WTC11 (cell line): ENCODE measurements at regions not wholly inside any gene's neighbourhood (a gene's known extent, or its start where the extent isn't known, plus 50 kb on each side); places are given as distances from the start of the nearest gene placed in this dataset.

Source experiments
- ATAC-seq: fragments of 200-7000 bp; cut with Tn5 transposase; 2 replicates; pipeline ENCODE4 v1.10.0; 2021; ENCODE audit warnings: mild to moderate bottlenecking, moderate library complexity
- CTCF ChIA-PET: fragments of 300-600 bp; sonication (Branson Sonifier 250); formaldehyde crosslinking; loops from one replicate; lab custom pipeline; 2021; ENCODE audit warnings: antibody characterized with exemption; lab: Charles Lee
- POLR2A ChIA-PET: fragments of 350-600 bp; sonication (Branson Sonifier 250); formaldehyde crosslinking; loops from one replicate; lab custom pipeline; 2021; ENCODE audit warnings: antibody characterized with exemption; lab: Charles Lee
- DNase-seq: peaks from one replicate; pipeline ENCODE4 v3.0.0; 2021; ENCODE audit warnings: low spot score
- H3K27ac Mint-ChIP-seq: 2 replicates; pipeline ENCODE4 v1.8.0; 2021; ENCODE audit warnings: mixed read lengths
- H3K27me3 Mint-ChIP-seq: 2 replicates; pipeline ENCODE4 v1.8.0; 2021; ENCODE audit warnings: low read depth, mild to moderate bottlenecking, moderate library complexity, mixed read lengths
- H3K36me3 Mint-ChIP-seq: 2 replicates; pipeline ENCODE4 v1.8.0; 2021; ENCODE audit warnings: mixed read lengths
- H3K4me1 Mint-ChIP-seq: 2 replicates; pipeline ENCODE4 v1.8.0; 2022; ENCODE audit warnings: mixed read lengths
- H3K4me3 Mint-ChIP-seq: 2 replicates; pipeline ENCODE4 v1.8.0; 2021; ENCODE audit warnings: mild to moderate bottlenecking, moderate library complexity, mixed read lengths
- H3K9me3 Mint-ChIP-seq: 2 replicates; pipeline ENCODE4 v1.8.0; 2021; ENCODE audit warnings: mixed read lengths
- AFF4 ChIP-seq: sonication (generic); formaldehyde crosslinking; IDR thresholded peaks from 2 replicates; pipeline ENCODE4 v1.8.1; 2023; ENCODE audit warnings: mild to moderate bottlenecking, missing genetic modification reagents, borderline replicate concordance
- ATF3 ChIP-seq: sonication (generic); formaldehyde crosslinking; conservative IDR thresholded peaks from 2 replicates; pipeline ENCODE4 v1.8.1; 2022; ENCODE audit warnings: mild to moderate bottlenecking, missing genetic modification reagents
- CDX4 ChIP-seq: fragments of 250-450 bp; sonication (Bioruptor Pico); IDR thresholded peaks from 2 replicates; pipeline ENCODE4 v1.9.0; 2021; ENCODE audit warnings: moderate library complexity, mild to moderate bottlenecking, inconsistent platforms, borderline replicate concordance
- ELF4 ChIP-seq: sonication (generic); formaldehyde crosslinking; IDR thresholded peaks from 2 replicates; pipeline ENCODE4 v1.8.1; 2022; ENCODE audit warnings: low read depth, mild to moderate bottlenecking, moderate library complexity, missing genetic modification reagents
- ESRRA ChIP-seq: sonication (generic); formaldehyde crosslinking; IDR thresholded peaks from 2 replicates; pipeline ENCODE4 v1.8.1; 2022; ENCODE audit warnings: mild to moderate bottlenecking, missing genetic modification reagents, borderline replicate concordance
- GTF2I ChIP-seq: fragments of 250-450 bp; sonication (Bioruptor Pico); conservative IDR thresholded peaks from 2 replicates; pipeline ENCODE4 v1.4.0; 2021; ENCODE audit warnings: mild to moderate bottlenecking
- HMGA2 ChIP-seq: fragments of 250-450 bp; sonication (Bioruptor Pico); IDR thresholded peaks from 2 replicates; pipeline ENCODE4 v1.4.0; 2021; ENCODE audit warnings: mild to moderate bottlenecking, moderate library complexity
- JUN ChIP-seq: sonication (generic); formaldehyde crosslinking; IDR thresholded peaks from 2 replicates; pipeline ENCODE4 v1.8.0; 2023; ENCODE audit warnings: mild to moderate bottlenecking, missing genetic modification reagents
- NR1H2 ChIP-seq: sonication (generic); formaldehyde crosslinking; IDR thresholded peaks from 2 replicates; pipeline ENCODE4 v1.9.0; 2021; ENCODE audit warnings: mild to moderate bottlenecking, moderate library complexity, missing genetic modification reagents
- PREB ChIP-seq: sonication (generic); formaldehyde crosslinking; IDR thresholded peaks from 2 replicates; pipeline ENCODE4 v1.8.1; 2022; ENCODE audit warnings: mild to moderate bottlenecking, missing genetic modification reagents, moderate library complexity, borderline replicate concordance
- RORB ChIP-seq: fragments of 250-450 bp; sonication (Bioruptor Pico); IDR thresholded peaks from 2 replicates; pipeline ENCODE4 v1.9.0; 2021; ENCODE audit warnings: mild to moderate bottlenecking
- SMAD3 ChIP-seq: sonication (generic); formaldehyde crosslinking; IDR thresholded peaks from 2 replicates; pipeline ENCODE4 v1.8.0; 2022; ENCODE audit warnings: missing genetic modification reagents, mild to moderate bottlenecking, borderline replicate concordance
- ZNF121 ChIP-seq: sonication (generic); formaldehyde crosslinking; IDR thresholded peaks from 2 replicates; pipeline ENCODE4 v1.8.0; 2023; ENCODE audit warnings: missing genetic modification reagents
- ZNF232 ChIP-seq: sonication (generic); formaldehyde crosslinking; IDR thresholded peaks from 2 replicates; pipeline ENCODE4 v1.8.0; 2022; ENCODE audit warnings: mild to moderate bottlenecking, missing genetic modification reagents
- ZNF281 ChIP-seq: sonication (generic); formaldehyde crosslinking; IDR thresholded peaks from 2 replicates; pipeline ENCODE4 v1.8.0; 2023; ENCODE audit warnings: mild to moderate bottlenecking, missing genetic modification reagents
- ZNF416 ChIP-seq: fragments of 250-450 bp; sonication (Bioruptor Pico); IDR thresholded peaks from 2 replicates; pipeline ENCODE4 v1.9.0; 2021; ENCODE audit warnings: mild to moderate bottlenecking, inconsistent platforms
- ZNF532 ChIP-seq: fragments of 250-450 bp; sonication (Bioruptor Pico); IDR thresholded peaks from 2 replicates; pipeline ENCODE4 v1.9.0; 2021; ENCODE audit warnings: mild to moderate bottlenecking, borderline replicate concordance
- TF ChIP-seq, protein P1 (sequence below): sonication (generic); formaldehyde crosslinking; IDR thresholded peaks from 2 replicates; pipeline ENCODE4 v1.8.0; 2022; ENCODE audit warnings: mild to moderate bottlenecking, missing genetic modification reagents

DNA sequence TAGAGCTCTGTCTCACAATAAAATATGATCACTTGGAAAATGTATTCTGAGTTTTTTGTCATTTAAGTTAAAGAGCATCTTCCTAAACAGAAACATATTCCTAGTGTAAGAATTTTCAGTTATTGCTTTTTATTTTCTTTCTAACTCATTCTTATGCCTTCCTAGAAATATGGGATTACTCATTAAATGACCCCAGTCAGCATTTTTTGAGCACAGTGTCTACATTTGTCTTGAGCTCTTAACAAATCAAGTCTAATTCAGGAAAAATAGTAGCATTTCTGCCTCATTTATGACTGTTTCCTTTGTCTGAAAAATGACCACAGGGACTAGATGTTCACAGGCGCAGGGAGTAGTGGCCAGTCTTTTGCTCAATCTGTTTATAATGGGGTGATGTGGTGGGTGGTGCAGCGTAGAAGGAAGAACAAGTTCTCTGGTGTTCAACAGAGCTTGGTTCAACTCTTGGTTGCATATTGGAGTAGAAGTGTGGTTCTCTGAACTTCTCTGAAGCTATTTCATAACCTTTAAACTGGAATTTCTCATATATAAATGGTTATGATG lies 267.1 kb downstream of the CYRIA start (continued):
- TF ChIP-seq AFF4 (no peak), ZNF232 (CRISPR knock-in tag) (no peak), ELF4 (CRISPR knock-in tag) (no peak), PREB (CRISPR knock-in tag) (no peak), ATF3 (CRISPR knock-in tag) (no peak), ESRRA (CRISPR knock-in tag) (no peak), HMGA2 (CRISPR knock-in tag) (no peak), RORB (CRISPR knock-in tag) (no peak), ZNF281 (no peak)

- H3K36me3 Mint-ChIP-seq = no peaks in the 10 kb centered on the region
- no peak overlapping the region for H3K4me3 Mint-ChIP-seq
- ATAC-seq (no peak), DNase-seq (no peak)
- H3K4me1 Mint-ChIP-seq = no peaks in the 10 kb centered on the region
- H3K27ac Mint-ChIP-seq = no peak overlapping the region
- POLR2A ChIA-PET = no interaction called here
- H3K9me3 Mint-ChIP-seq = no peaks in the 10 kb centered on the region
- H3K27me3 Mint-ChIP-seq = no peaks in the 10 kb centered on the region
- CTCF ChIA-PET = no interaction called here
- no peak for TF ChIP-seq NR1H2 (CRISPR knock-in tag)
- no peak for TF ChIP-seq SMAD3 (CRISPR knock-in tag)
- no peak for TF ChIP-seq ZNF532 (CRISPR knock-in tag)
- TF ChIP-seq, protein P1, sequence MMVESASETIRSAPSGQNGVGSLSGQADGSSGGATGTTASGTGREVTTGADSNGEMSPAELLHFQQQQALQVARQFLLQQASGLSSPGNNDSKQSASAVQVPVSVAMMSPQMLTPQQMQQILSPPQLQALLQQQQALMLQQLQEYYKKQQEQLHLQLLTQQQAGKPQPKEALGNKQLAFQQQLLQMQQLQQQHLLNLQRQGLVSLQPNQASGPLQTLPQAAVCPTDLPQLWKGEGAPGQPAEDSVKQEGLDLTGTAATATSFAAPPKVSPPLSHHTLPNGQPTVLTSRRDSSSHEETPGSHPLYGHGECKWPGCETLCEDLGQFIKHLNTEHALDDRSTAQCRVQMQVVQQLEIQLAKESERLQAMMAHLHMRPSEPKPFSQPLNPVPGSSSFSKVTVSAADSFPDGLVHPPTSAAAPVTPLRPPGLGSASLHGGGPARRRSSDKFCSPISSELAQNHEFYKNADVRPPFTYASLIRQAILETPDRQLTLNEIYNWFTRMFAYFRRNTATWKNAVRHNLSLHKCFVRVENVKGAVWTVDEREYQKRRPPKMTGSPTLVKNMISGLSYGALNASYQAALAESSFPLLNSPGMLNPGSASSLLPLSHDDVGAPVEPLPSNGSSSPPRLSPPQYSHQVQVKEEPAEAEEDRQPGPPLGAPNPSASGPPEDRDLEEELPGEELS (CRISPR knock-in tag) = no peak
- no peak for TF ChIP-seq JUN
- TF ChIP-seq ZNF121 (CRISPR knock-in tag) = no peak
- TF ChIP-seq CDX4 (CRISPR knock-in tag) = no peak
- TF ChIP-seq ZNF416 = no peak
- TF ChIP-seq GTF2I = no peak
These were observed 267.8 kb downstream of the CYRIA start for GRCh38 chr2:16397681-16398475.
